GM21360 (cell line): ENCODE measurements at regions not wholly inside any gene's neighbourhood (a gene's known extent, or its start where the extent isn't known, plus 50 kb on each side); places are given as distances from the start of the nearest gene placed in this dataset.

Experiments used
- ATAC-seq: cut with Tn5 transposase; IDR thresholded peaks from one replicate; pipeline ENCODE4 v1.9.1; 2021; ENCODE audit warnings: mild to moderate bottlenecking, moderate library complexity; ENCODE audit not compliant: unreplicated experiment

GRCh38 chr7:18151422-18151821 lies 123.8 kb upstream of the PRPS1L1 start:
- no peak for ATAC-seq

- no peak for ATAC-seq
Measured at GRCh38 chr7:18153183-18153748, 125.6 kb upstream of the PRPS1L1 start.

DNA sequence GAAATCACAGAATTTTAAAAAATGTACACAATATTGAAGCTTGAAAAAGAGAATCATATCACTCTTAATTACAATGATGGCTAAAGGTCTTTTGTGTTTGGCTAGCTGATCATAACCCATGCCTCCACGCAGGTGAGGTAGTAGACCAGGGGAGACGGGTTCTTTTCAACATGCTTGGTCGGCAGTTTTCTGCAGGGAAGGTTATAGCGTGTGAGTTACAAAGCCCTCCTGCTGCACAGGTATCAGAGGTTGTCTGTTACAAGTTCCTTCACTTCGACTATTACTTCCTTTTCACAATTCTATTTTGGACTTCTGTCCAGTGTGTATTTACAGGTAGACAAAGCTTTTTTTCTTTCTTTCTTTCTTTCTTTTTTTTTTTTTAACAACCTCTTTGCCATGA lies 127.1 kb upstream of the PRPS1L1 start:
- no peak for ATAC-seq

DNA sequence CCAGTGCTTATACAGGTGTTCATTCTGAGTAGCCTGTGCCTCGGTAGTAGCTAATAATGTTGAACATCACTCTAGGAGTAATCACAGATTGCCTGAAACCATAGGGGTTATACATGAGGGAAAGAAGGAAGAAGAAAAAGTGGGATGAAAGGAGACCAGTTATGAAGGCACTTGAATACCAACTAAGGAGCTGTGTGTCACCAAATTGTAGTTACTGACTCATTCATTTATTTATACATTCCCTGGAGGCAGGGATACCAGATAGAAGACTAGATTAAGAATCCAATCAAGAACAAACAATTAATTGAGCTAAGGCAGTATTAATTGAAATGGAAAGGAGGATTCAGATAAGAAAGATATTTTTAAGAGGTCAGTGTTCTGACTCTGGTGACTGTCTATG lies 129.6 kb upstream of the PRPS1L1 start:
- ATAC-seq, result no peak

DNA sequence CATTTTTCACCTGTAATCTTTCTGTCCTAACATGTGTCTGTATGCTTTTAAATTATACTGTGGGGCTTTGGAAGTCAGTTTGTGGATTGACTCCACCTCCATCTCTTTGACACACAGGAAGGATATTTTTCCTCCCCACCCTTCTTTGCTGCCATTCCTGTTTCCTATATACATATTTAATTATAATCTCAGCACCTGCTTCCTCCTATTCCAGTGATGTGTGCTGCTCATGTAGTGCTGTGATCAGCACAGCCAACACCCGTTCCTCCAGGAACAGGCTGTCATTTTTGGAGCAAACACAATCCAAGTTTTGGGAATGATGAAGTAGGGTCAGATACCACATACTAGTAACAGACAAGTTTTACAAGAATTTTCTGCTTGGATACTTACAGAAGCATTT lies 135.0 kb upstream of the PRPS1L1 start:
- no peak for ATAC-seq

DNA sequence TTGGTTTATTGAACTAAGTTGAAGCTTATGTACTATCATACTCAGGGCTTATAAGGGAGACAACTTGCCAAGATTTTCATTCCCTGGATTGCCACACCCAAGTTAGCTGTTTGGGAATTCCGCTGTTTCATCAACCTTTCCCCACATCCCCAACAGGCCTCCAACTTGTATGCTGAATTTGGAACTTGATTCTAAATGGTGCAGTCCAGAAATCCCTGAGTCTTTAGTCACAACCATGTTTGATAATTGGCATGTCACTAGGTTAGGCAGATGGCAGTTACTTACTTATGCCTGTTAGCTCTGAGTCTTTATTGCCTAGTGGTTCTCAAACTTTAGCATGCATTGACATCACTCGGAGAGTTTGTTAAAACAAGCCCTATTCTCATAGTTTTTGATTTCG lies 135.4 kb upstream of the PRPS1L1 start:
- no peak for ATAC-seq

- ATAC-seq, result no peak
Measured at GRCh38 chr7:18165166-18165565, 137.5 kb upstream of the PRPS1L1 start.

DNA sequence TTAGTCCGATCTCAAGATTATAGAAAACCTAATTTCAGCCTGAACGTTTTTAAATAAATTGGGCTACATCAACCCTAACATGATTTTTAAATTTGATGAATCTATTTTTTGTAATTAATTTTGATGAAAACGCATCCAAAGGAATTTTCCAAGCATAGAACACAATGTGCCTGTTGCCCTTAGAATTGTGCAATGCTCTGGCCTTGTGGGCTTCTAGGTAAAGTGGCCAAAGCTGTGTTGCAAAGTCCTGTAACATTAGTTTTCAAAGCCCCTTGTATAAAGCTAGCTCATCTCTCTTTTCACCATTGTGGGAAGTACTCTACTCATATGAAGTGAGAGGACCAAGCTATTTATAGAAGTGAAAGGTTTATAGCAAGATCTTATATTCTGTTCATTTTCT lies 138.4 kb upstream of the PRPS1L1 start:
- no peak for ATAC-seq

DNA sequence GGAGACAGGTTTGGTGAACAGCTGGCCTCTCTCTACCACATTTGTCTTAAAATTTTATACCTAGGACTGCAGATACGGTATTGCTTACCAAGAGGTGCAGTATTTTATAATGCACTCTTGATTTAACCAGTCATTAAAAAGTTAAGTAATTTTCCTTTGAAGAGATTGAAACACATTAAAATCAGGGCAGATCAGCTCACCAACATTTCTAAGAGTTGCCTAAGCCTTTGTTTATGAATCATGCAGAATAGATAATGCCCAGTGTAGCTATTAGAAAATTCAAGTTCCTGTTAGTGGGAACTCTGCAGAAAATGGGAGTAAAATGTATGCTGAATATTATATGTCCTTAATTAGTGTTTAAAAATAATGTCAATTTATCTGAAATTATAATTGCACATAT lies 140.2 kb upstream of the PRPS1L1 start:
- ATAC-seq, result no peak

DNA sequence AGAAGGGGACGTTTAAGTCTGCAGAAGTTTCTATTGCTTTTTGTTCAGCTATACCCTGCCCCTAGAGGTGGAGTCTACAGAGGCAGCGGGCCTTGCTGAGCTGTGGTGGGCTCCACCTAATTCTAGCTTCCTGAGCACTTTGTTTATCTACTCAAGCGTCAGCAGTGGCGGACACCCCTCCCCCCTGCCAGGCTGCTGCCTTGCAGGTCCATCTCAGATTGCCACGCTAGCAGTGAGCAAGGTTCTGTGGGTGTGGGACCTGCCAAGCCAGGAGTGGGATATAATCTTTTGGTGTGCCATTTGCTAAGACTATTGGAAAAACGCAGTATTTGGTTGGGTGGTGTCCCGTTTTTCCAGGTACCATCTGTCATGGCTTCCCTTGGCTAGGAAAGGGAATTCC lies 147.3 kb upstream of the PRPS1L1 start:
- no peak for ATAC-seq

- no peak for ATAC-seq
Measured at GRCh38 chr7:18175801-18176450, 148.3 kb upstream of the PRPS1L1 start.

GRCh38 chr7:18177129-18177814 lies 149.6 kb upstream of the PRPS1L1 start:
- ATAC-seq, result peak; percentile 2

GRCh38 chr7:18177815-18178660 lies 150.4 kb upstream of the PRPS1L1 start:
- peak; percentile 91 for ATAC-seq

DNA sequence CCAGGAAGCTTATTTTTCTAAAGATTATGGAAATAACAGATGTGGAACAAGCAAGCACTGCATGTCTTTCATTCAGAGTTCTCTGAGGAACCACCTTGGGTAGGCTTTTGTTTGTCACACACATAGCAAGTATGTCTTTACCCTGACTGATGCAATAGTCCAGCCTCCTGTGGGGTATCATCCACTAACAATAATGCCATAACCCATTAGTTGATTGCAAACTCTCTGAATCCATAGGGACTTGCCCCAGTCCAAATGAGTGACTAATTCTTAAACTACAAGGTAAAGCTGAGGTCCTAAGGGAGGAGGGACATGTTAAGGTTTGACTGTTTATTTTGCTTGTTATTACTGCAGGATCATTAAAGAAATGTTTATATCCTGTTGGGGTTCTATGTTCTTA lies 151.4 kb upstream of the PRPS1L1 start:
- ATAC-seq, result no peak

DNA sequence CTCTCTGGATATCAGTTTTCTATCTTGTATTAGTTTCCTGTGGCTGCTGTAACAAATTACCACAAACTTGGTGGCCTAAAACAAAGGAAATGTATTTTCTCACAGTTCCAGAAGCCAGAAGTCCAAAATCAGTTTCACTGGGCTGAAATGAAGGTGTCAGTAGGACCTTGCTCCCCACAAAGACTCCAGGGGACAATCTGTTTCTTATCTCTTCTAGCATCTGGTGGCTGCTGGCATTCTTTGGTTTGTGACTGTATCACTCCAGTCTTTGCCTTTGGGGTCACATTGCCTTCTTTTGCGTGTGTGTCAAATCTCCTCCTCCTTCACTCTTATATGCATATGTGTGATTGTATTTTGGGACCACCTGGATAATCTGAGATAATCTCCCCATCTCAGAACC lies 153.0 kb upstream of the PRPS1L1 start:
- ATAC-seq, result no peak

GRCh38 chr7:18189500-18190126 lies 162.0 kb upstream of the PRPS1L1 start:
- ATAC-seq, result no peak

GRCh38 chr7:18191341-18191740 lies 163.7 kb upstream of the PRPS1L1 start:
- no peak for ATAC-seq

DNA sequence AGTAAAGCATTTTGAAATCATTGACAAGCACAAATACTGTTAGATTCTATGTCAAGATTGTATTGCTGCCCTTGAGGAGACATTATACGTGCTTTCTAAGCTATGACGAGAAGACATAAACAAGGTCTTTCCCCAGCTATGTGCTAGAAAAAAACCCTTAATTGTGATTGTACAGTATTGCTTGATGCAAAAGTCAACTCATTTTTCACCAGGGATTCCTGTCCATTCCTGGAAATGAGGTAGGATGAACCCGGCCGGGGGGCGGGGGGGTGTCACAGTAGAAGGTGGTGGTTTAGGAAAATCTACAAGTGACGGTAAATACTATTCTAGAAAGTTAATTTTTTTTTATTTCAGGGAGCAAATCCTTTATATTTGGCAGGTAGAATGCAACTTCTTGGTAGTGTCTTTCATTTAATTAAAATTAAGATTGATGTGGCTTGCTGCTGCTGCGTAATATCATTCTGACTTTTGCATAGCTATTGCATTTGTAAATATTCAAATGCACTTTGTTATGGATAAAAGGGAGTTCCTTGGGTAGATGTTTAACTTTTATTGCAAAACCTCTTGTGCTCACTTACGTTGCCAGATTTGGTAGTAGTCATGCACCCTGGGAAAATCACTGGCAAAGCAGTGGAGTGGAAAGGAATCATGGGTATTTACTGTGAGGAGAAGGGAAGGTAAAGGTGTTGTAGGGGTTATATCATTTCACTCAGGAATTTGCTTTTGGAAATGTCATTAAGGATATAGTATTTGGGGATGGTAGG lies 164.4 kb upstream of the PRPS1L1 start:
- no peak for ATAC-seq

GRCh38 chr7:18194616-18195015 lies 167.0 kb upstream of the PRPS1L1 start:
- ATAC-seq, result no peak

DNA sequence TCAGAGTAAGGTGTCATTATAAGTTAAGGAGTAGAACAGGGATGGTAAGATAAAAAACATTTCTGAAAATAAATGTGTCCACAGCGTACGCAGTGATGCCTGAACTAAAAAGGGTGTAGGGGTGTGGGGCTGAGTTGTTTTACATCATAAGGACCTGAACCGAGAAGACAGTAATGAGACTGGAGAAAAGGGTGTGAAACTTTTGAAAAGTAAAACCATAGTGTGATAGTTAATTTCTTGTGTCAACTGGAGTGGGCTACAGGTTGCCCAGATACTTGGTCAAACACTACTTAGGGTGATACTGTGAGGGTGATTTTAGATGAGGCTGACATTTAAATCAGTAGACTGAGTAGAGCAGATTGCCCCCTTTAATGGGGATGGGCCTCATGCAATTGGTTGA lies 169.0 kb upstream of the PRPS1L1 start:
- ATAC-seq, result no peak
